PFSK-1 (cell line): ENCODE measurements at regions not wholly inside any gene's neighbourhood (a gene's known extent, or its start where the extent isn't known, plus 50 kb on each side); places are given as distances from the start of the nearest gene placed in this dataset.

Experiments used
- FOXP2 ChIP-seq: optimal IDR thresholded peaks from 2 replicates; pipeline ENCODE3; 2011; ENCODE audit warnings: borderline replicate concordance, control low read depth, inconsistent platforms; ENCODE audit not compliant: insufficient read depth; ENCODE audit errors: extremely low read length, extremely low read depth
- POLR2AphosphoS5 ChIP-seq: IDR thresholded peaks from 2 replicates; pipeline ENCODE4 v1.6.1; 2012; ENCODE audit warnings: low read depth, mild to moderate bottlenecking, control low read depth, low read length, moderate library complexity
- REST ChIP-seq, 2 experiments: IDR thresholded peaks; 2 replicates each; pipeline versions ENCODE4 v1.6.1 to v1.8.0; 2011 to 2012; ENCODE audit warnings: low read depth in 2 of 2, low read length in 2 of 2, control low read depth in 1 of 2, inconsistent platforms in 1 of 2, mild to moderate bottlenecking in 1 of 2, moderate library complexity in 1 of 2; ENCODE audit not compliant: insufficient read depth in 1 of 2
- SIN3A ChIP-seq: IDR thresholded peaks from 2 replicates; pipeline ENCODE4 v1.6.1; 2012; ENCODE audit warnings: mild to moderate bottlenecking, low read length, moderate library complexity, borderline replicate concordance; ENCODE audit not compliant: insufficient read depth
- TAF1 ChIP-seq: IDR thresholded peaks from 2 replicates; pipeline ENCODE4 v1.6.1; 2012; ENCODE audit warnings: low read length, control low read depth, borderline replicate concordance; ENCODE audit not compliant: insufficient read depth

- TF ChIP-seq TAF1 (no peak), SIN3A (no peak), POLR2AphosphoS5 (no peak), REST (IDR thresholded peaks at IDR 0.05; ENCODE audit: insufficient read depth in 1 of 2, low read depth in 2 of 2, low read length in 2 of 2) (no peak), FOXP2 (no peak)
These were observed 509.7 kb downstream of the CCDC85A start for GRCh38 chr2:56693501-56693900.
